ENCODE measurements at regions not wholly inside any gene's neighbourhood (a gene's known extent, or its start where the extent isn't known, plus 50 kb on each side); places are given as distances from the start of the nearest gene placed in this dataset.

DNA sequence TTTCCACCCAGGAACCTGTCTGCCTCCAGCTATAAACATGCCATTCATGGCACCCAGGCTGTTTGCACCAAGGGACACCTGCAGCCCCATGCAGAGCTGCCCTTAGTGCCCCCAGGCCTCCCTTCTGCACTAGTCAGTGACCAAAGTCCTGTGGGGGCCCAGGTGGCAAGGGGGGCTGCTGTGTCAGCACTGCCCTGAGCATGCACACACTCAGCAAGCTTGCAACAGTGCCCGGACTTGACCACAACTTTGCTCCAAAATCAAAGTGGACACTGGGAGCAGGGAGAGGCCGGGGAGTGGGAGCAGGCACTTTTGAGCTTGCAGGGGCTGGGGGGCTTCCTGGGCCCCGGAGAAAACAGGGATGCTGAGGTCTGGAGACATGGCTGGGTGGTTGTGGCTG is 192.9 kb upstream of the MBL2 start:
- TF ChIP-seq YY1 (IDR thresholded peaks at IDR 0.05; ENCODE audit: extremely low read depth, insufficient replicate concordance, low read depth, low read length) (no peak), CEBPB (IDR thresholded peaks at IDR 0.05; ENCODE audit: low read depth) (no peak), JUND (IDR thresholded peaks at IDR 0.05) (no peak), EZH2 (IDR thresholded peaks at IDR 0.05) (no peak), REST (IDR thresholded peaks at IDR 0.05; ENCODE audit: low read depth) (no peak), EZH2phosphoT487 (IDR thresholded peaks at IDR 0.05; ENCODE audit: borderline replicate concordance) (no peak), EGR1 (IDR thresholded peaks at IDR 0.05; ENCODE audit: low read depth) (no peak), ZBTB33 (IDR thresholded peaks at IDR 0.05; ENCODE audit: extremely low read depth, insufficient replicate concordance, low read length) (no peak), ELF1 (IDR thresholded peaks at IDR 0.05; ENCODE audit: borderline replicate concordance, low read depth) (no peak), FOSL1 (IDR thresholded peaks at IDR 0.05; ENCODE audit: low read depth) (no peak), POLR2A (IDR thresholded peaks at IDR 0.05; ENCODE audit: borderline replicate concordance, extremely low read depth, insufficient read depth, insufficient read length) (no peak)
- TF ChIP-seq, protein P1, sequence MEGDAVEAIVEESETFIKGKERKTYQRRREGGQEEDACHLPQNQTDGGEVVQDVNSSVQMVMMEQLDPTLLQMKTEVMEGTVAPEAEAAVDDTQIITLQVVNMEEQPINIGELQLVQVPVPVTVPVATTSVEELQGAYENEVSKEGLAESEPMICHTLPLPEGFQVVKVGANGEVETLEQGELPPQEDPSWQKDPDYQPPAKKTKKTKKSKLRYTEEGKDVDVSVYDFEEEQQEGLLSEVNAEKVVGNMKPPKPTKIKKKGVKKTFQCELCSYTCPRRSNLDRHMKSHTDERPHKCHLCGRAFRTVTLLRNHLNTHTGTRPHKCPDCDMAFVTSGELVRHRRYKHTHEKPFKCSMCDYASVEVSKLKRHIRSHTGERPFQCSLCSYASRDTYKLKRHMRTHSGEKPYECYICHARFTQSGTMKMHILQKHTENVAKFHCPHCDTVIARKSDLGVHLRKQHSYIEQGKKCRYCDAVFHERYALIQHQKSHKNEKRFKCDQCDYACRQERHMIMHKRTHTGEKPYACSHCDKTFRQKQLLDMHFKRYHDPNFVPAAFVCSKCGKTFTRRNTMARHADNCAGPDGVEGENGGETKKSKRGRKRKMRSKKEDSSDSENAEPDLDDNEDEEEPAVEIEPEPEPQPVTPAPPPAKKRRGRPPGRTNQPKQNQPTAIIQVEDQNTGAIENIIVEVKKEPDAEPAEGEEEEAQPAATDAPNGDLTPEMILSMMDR (IDR thresholded peaks at IDR 0.05 in 2 of 3, conservative IDR thresholded peaks at IDR 0.05 in 1 of 3; ENCODE audit: borderline replicate concordance in 1 of 3, insufficient read depth in 1 of 3, low read depth in 2 of 3, low read length in 2 of 3), result no peak
- TF ChIP-seq, protein P2, sequence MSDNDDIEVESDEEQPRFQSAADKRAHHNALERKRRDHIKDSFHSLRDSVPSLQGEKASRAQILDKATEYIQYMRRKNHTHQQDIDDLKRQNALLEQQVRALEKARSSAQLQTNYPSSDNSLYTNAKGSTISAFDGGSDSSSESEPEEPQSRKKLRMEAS (IDR thresholded peaks at IDR 0.05), result no peak
